ENCODE measurements at regions not wholly inside any gene's neighbourhood (a gene's known extent, or its start where the extent isn't known, plus 50 kb on each side); places are given as distances from the start of the nearest gene placed in this dataset.
A peak's percentile ranks its signal among the peaks of the same experiment; 100 is the strongest.

GRCh38 chr14:26966908-26967307 lies 369.1 kb upstream of the NOVA1 start:
- no peaks in the 10 kb centered on the region for H3K27me3 ChIP-seq (ENCODE audit: control insufficient read depth in 3 of 3, insufficient read depth in 3 of 3, low read length in 3 of 3)
- H3K4me1 ChIP-seq (ENCODE audit: control insufficient read depth in 3 of 3, insufficient read depth in 3 of 3, low read length in 3 of 3): no peaks in the 10 kb centered on the region
- no peak overlapping the region for H3K4me3 ChIP-seq (ENCODE audit: low read length in 3 of 3)
- no peaks in the 10 kb centered on the region for H3K36me3 ChIP-seq (ENCODE audit: control insufficient read depth in 3 of 3, insufficient read depth in 3 of 3, low read length in 3 of 3)
- H3K9ac ChIP-seq (ENCODE audit: low read depth in 1 of 3, low read length in 3 of 3): no peak overlapping the region
- no peaks in the 10 kb centered on the region for H3K9me3 ChIP-seq (ENCODE audit: control insufficient read depth in 3 of 3, low read length in 3 of 3)
- H3K27ac ChIP-seq (ENCODE audit: low read depth, low read length): no peak overlapping the region

- H3K4me1 ChIP-seq (ENCODE audit: control insufficient read depth in 3 of 3, insufficient read depth in 3 of 3, low read length in 3 of 3): no peaks in the 10 kb centered on the region
- H3K9me3 ChIP-seq (ENCODE audit: control insufficient read depth in 3 of 3, low read length in 3 of 3): no peaks in the 10 kb centered on the region
- no peak overlapping the region for H3K4me3 ChIP-seq (ENCODE audit: low read length in 3 of 3)
These were observed 377.1 kb upstream of the NOVA1 start for GRCh38 chr14:26974965-26975364.

GRCh38 chr14:26982071-26982470 lies 384.2 kb upstream of the NOVA1 start:
- H3K4me3 ChIP-seq (ENCODE audit: low read length in 3 of 3): no peak overlapping the region
- H3K4me1 ChIP-seq (ENCODE audit: control insufficient read depth in 3 of 3, insufficient read depth in 3 of 3, low read length in 3 of 3): no peaks in the 10 kb centered on the region
- H3K9me3 ChIP-seq (ENCODE audit: control insufficient read depth in 3 of 3, low read length in 3 of 3): no peaks in the 10 kb centered on the region
- no peaks in the 10 kb centered on the region for H3K27me3 ChIP-seq (ENCODE audit: control insufficient read depth in 3 of 3, insufficient read depth in 3 of 3, low read length in 3 of 3)
- H3K36me3 ChIP-seq (ENCODE audit: control insufficient read depth in 3 of 3, insufficient read depth in 3 of 3, low read length in 3 of 3): no peaks in the 10 kb centered on the region
- no peak overlapping the region for H3K9ac ChIP-seq (ENCODE audit: low read depth in 1 of 3, low read length in 3 of 3)
- no peak overlapping the region for H3K27ac ChIP-seq (ENCODE audit: low read depth, low read length)

More at GRCh38 chr14:26974965-26975364, 377.1 kb upstream of the NOVA1 start:
- H3K27me3 ChIP-seq (ENCODE audit: control insufficient read depth in 3 of 3, insufficient read depth in 3 of 3, low read length in 3 of 3): no peaks in the 10 kb centered on the region
- H3K36me3 ChIP-seq (ENCODE audit: control insufficient read depth in 3 of 3, insufficient read depth in 3 of 3, low read length in 3 of 3): no peaks in the 10 kb centered on the region
- H3K27ac ChIP-seq (ENCODE audit: low read depth, low read length): no peak overlapping the region
- no peak overlapping the region for H3K9ac ChIP-seq (ENCODE audit: low read depth in 1 of 3, low read length in 3 of 3)

GRCh38 chr14:26984311-26985177 lies 386.7 kb upstream of the NOVA1 start:
- H3K27me3 ChIP-seq (ENCODE audit: control insufficient read depth in 3 of 3, insufficient read depth in 3 of 3, low read length in 3 of 3): no peaks in the 10 kb centered on the region
- no peaks in the 10 kb centered on the region for H3K4me1 ChIP-seq (ENCODE audit: control insufficient read depth in 3 of 3, insufficient read depth in 3 of 3, low read length in 3 of 3)
- H3K9ac ChIP-seq (ENCODE audit: low read depth in 1 of 3, low read length in 3 of 3): no peak overlapping the region
- H3K4me3 ChIP-seq (ENCODE audit: low read length in 3 of 3): no peak overlapping the region
- no peak overlapping the region for H3K27ac ChIP-seq (ENCODE audit: low read depth, low read length)
- no peaks in the 10 kb centered on the region for H3K9me3 ChIP-seq (ENCODE audit: control insufficient read depth in 3 of 3, low read length in 3 of 3)
- H3K36me3 ChIP-seq (ENCODE audit: control insufficient read depth in 3 of 3, insufficient read depth in 3 of 3, low read length in 3 of 3): no peaks in the 10 kb centered on the region

- no peak overlapping the region for H3K9ac ChIP-seq (ENCODE audit: low read depth in 1 of 3, low read length in 3 of 3)
- H3K9me3 ChIP-seq (ENCODE audit: control insufficient read depth in 3 of 3, low read length in 3 of 3): no peaks in the 10 kb centered on the region
- H3K36me3 ChIP-seq (ENCODE audit: control insufficient read depth in 3 of 3, insufficient read depth in 3 of 3, low read length in 3 of 3): no peaks in the 10 kb centered on the region
- no peaks in the 10 kb centered on the region for H3K4me1 ChIP-seq (ENCODE audit: control insufficient read depth in 3 of 3, insufficient read depth in 3 of 3, low read length in 3 of 3)
- no peak overlapping the region for H3K4me3 ChIP-seq (ENCODE audit: low read length in 3 of 3)
- H3K27ac ChIP-seq (ENCODE audit: low read depth, low read length): no peak overlapping the region
- H3K27me3 ChIP-seq (ENCODE audit: control insufficient read depth in 3 of 3, insufficient read depth in 3 of 3, low read length in 3 of 3): no peaks in the 10 kb centered on the region
These were observed 390.0 kb upstream of the NOVA1 start for GRCh38 chr14:26987744-26988363.

- H3K27me3 ChIP-seq (ENCODE audit: control insufficient read depth in 3 of 3, insufficient read depth in 3 of 3, low read length in 3 of 3): no peaks in the 10 kb centered on the region
These were observed 393.1 kb upstream of the NOVA1 start for GRCh38 chr14:26990946-26991345.

GRCh38 chr14:26992403-26993115 lies 394.7 kb upstream of the NOVA1 start:
- H3K4me1 ChIP-seq (ENCODE audit: control insufficient read depth in 3 of 3, insufficient read depth in 3 of 3, low read length in 3 of 3): no peaks in the 10 kb centered on the region
- H3K27me3 ChIP-seq (ENCODE audit: control insufficient read depth in 3 of 3, insufficient read depth in 3 of 3, low read length in 3 of 3): no peaks in the 10 kb centered on the region
- no peak overlapping the region for H3K27ac ChIP-seq (ENCODE audit: low read depth, low read length)
- no peaks in the 10 kb centered on the region for H3K9me3 ChIP-seq (ENCODE audit: control insufficient read depth in 3 of 3, low read length in 3 of 3)
- no peak overlapping the region for H3K9ac ChIP-seq (ENCODE audit: low read depth in 1 of 3, low read length in 3 of 3)
- no peak overlapping the region for H3K4me3 ChIP-seq (ENCODE audit: low read length in 3 of 3)
- no peaks in the 10 kb centered on the region for H3K36me3 ChIP-seq (ENCODE audit: control insufficient read depth in 3 of 3, insufficient read depth in 3 of 3, low read length in 3 of 3)

More at GRCh38 chr14:26990946-26991345, 393.1 kb upstream of the NOVA1 start:
- Histone ChIP-seq H3K9me3 (ENCODE audit: control insufficient read depth in 3 of 3, low read length in 3 of 3) (no peaks in the 10 kb centered on the region), H3K4me1 (ENCODE audit: control insufficient read depth in 3 of 3, insufficient read depth in 3 of 3, low read length in 3 of 3) (no peaks in the 10 kb centered on the region), H3K4me3 (ENCODE audit: low read length in 3 of 3) (peak overlapping the region in 1 of 3 donors; percentile 6), H3K36me3 (ENCODE audit: control insufficient read depth in 3 of 3, insufficient read depth in 3 of 3, low read length in 3 of 3) (no peaks in the 10 kb centered on the region), H3K9ac (ENCODE audit: low read depth in 1 of 3, low read length in 3 of 3) (no peak overlapping the region), H3K27ac (ENCODE audit: low read depth, low read length) (no peak overlapping the region)

- Histone ChIP-seq H3K36me3 (ENCODE audit: control insufficient read depth in 3 of 3, insufficient read depth in 3 of 3, low read length in 3 of 3) (no peaks in the 10 kb centered on the region), H3K4me1 (ENCODE audit: control insufficient read depth in 3 of 3, insufficient read depth in 3 of 3, low read length in 3 of 3) (no peaks in the 10 kb centered on the region), H3K27me3 (ENCODE audit: control insufficient read depth in 3 of 3, insufficient read depth in 3 of 3, low read length in 3 of 3) (no peaks in the 10 kb centered on the region), H3K9me3 (ENCODE audit: control insufficient read depth in 3 of 3, low read length in 3 of 3) (no peaks in the 10 kb centered on the region), H3K9ac (ENCODE audit: low read depth in 1 of 3, low read length in 3 of 3) (no peak overlapping the region), H3K27ac (ENCODE audit: low read depth, low read length) (no peak overlapping the region), H3K4me3 (ENCODE audit: low read length in 3 of 3) (no peak overlapping the region)
These were observed 395.7 kb upstream of the NOVA1 start for GRCh38 chr14:26993556-26993955.

- no peaks in the 10 kb centered on the region for H3K27me3 ChIP-seq (ENCODE audit: control insufficient read depth in 3 of 3, insufficient read depth in 3 of 3, low read length in 3 of 3)
- no peaks in the 10 kb centered on the region for H3K9me3 ChIP-seq (ENCODE audit: control insufficient read depth in 3 of 3, low read length in 3 of 3)
- no peak overlapping the region for H3K27ac ChIP-seq (ENCODE audit: low read depth, low read length)
- H3K9ac ChIP-seq (ENCODE audit: low read depth in 1 of 3, low read length in 3 of 3): no peak overlapping the region
- H3K4me3 ChIP-seq (ENCODE audit: low read length in 3 of 3): no peak overlapping the region
- H3K4me1 ChIP-seq (ENCODE audit: control insufficient read depth in 3 of 3, insufficient read depth in 3 of 3, low read length in 3 of 3): no peaks in the 10 kb centered on the region
- H3K36me3 ChIP-seq (ENCODE audit: control insufficient read depth in 3 of 3, insufficient read depth in 3 of 3, low read length in 3 of 3): no peaks in the 10 kb centered on the region
These were observed 397.5 kb upstream of the NOVA1 start for GRCh38 chr14:26995301-26995700.

GRCh38 chr14:26996246-26996645 lies 398.4 kb upstream of the NOVA1 start:
- Histone ChIP-seq H3K4me1 (ENCODE audit: control insufficient read depth in 3 of 3, insufficient read depth in 3 of 3, low read length in 3 of 3) (no peaks in the 10 kb centered on the region), H3K27ac (ENCODE audit: low read depth, low read length) (no peak overlapping the region), H3K9me3 (ENCODE audit: control insufficient read depth in 3 of 3, low read length in 3 of 3) (no peaks in the 10 kb centered on the region), H3K4me3 (ENCODE audit: low read length in 3 of 3) (no peak overlapping the region), H3K27me3 (ENCODE audit: control insufficient read depth in 3 of 3, insufficient read depth in 3 of 3, low read length in 3 of 3) (no peaks in the 10 kb centered on the region), H3K36me3 (ENCODE audit: control insufficient read depth in 3 of 3, insufficient read depth in 3 of 3, low read length in 3 of 3) (no peaks in the 10 kb centered on the region), H3K9ac (ENCODE audit: low read depth in 1 of 3, low read length in 3 of 3) (no peak overlapping the region)

Measured in skeletal muscle tissue (tissue), 3 donors.